Peyer's patch (tissue), 4 donors: ENCODE measurements at regions not wholly inside any gene's neighbourhood (a gene's known extent, or its start where the extent isn't known, plus 50 kb on each side); places are given as distances from the start of the nearest gene placed in this dataset.

Source experiments
- DNase-seq, 3 donors: peaks; one replicate each; pipeline ENCODE4 v3.0.0-alpha.2; 2017 to 2019
- H3K27ac ChIP-seq, 4 donors: fragments of 200-600 bp; sonication (generic); one replicate each; pipeline ENCODE4 v1.5.1; 2016 to 2019
- H3K27me3 ChIP-seq, 2 donors: fragments of 200-600 bp; sonication (generic); one replicate each; pipeline ENCODE4 v1.5.1; 2019
- H3K36me3 ChIP-seq, 3 donors: fragments of 200-600 bp; sonication (generic); one replicate each; pipeline ENCODE4 v1.5.1; 2016 to 2019
- H3K4me1 ChIP-seq, 4 donors: fragments of 200-600 bp; sonication (generic); one replicate each; pipeline ENCODE4 v1.5.1; 2016 to 2019
- H3K4me3 ChIP-seq, 4 donors: fragments of 200-600 bp; sonication (generic); 1 replicate in 3 of 4; 2 replicates in 1 of 4; pipeline ENCODE4 v1.5.1; 2016 to 2019; ENCODE audit warnings: mild to moderate bottlenecking in 1 of 4
- H3K9me3 ChIP-seq, 4 donors: fragments of 200-600 bp; sonication (generic); one replicate each; pipeline ENCODE4 v1.5.1; 2016 to 2019; ENCODE audit warnings: mild to moderate bottlenecking in 1 of 4
- CTCF ChIP-seq, 6 experiments: fragments of 450-650 bp in 4 of 6; fragments of 200-600 bp in 2 of 6; sonication (generic) in 1 of 6; IDR thresholded peaks; one replicate each; pipeline ENCODE4 v1.5.1; 2017 to 2019; ENCODE audit warnings: antibody characterized with exemption in 6 of 6, mild to moderate bottlenecking in 3 of 6, moderate library complexity in 1 of 6
- POLR2A ChIP-seq, 2 donors: fragments of 450-650 bp; IDR thresholded peaks; one replicate each; pipeline ENCODE4 v1.5.1; 2017; ENCODE audit warnings: antibody characterized with exemption in 2 of 2, mild to moderate bottlenecking in 2 of 2, moderate library complexity in 2 of 2

GRCh38 chr17:54745239-54745638, 155.4 kb upstream of the TOM1L1 start:
- Histone ChIP-seq H3K4me3 (no peak overlapping the region), H3K36me3 (no peaks in the 10 kb centered on the region)

GRCh38 chr17:54745862-54746261, 154.8 kb upstream of the TOM1L1 start:
- Histone ChIP-seq H3K4me1 (no peaks in the 10 kb centered on the region), H3K27me3 (no peaks in the 10 kb centered on the region), H3K27ac (no peak overlapping the region), H3K9me3 (peaks cover 0 to 14% (median 0%) of the 10 kb centered on the region in 4 donors), H3K4me3 (no peak overlapping the region), H3K36me3 (no peaks in the 10 kb centered on the region)
- no peak for TF ChIP-seq POLR2A (IDR thresholded peaks at IDR 0.05)
- no peak for TF ChIP-seq CTCF (IDR thresholded peaks at IDR 0.05)
- no peak for DNase-seq

More at GRCh38 chr17:54745239-54745638, 155.4 kb upstream of the TOM1L1 start:
- TF ChIP-seq CTCF (IDR thresholded peaks at IDR 0.05): no peak
- no peak for TF ChIP-seq POLR2A (IDR thresholded peaks at IDR 0.05)
- Histone ChIP-seq H3K9me3 (peaks cover 0 to 14% (median 0%) of the 10 kb centered on the region in 4 donors), H3K4me1 (no peaks in the 10 kb centered on the region), H3K27ac (no peak overlapping the region), H3K27me3 (no peaks in the 10 kb centered on the region)
- no peak for DNase-seq

GRCh38 chr17:54749157-54749556, 151.5 kb upstream of the TOM1L1 start:
- H3K4me1 ChIP-seq: no peaks in the 10 kb centered on the region
- peaks cover 0 to 14% (median 0%) of the 10 kb centered on the region in 4 donors for H3K9me3 ChIP-seq
- TF ChIP-seq CTCF (IDR thresholded peaks at IDR 0.05): no peak
- no peak for TF ChIP-seq POLR2A (IDR thresholded peaks at IDR 0.05)
- H3K27me3 ChIP-seq: no peaks in the 10 kb centered on the region
- DNase-seq: no peak
- H3K4me3 ChIP-seq: no peak overlapping the region
- H3K27ac ChIP-seq: no peak overlapping the region
- H3K36me3 ChIP-seq: no peaks in the 10 kb centered on the region

- DNase-seq: no peak
- H3K27me3 ChIP-seq: no peaks in the 10 kb centered on the region
Observed at GRCh38 chr17:54754560-54754959, 146.1 kb upstream of the TOM1L1 start.

GRCh38 chr17:54760836-54761235, 139.8 kb upstream of the TOM1L1 start:
- no peak for TF ChIP-seq CTCF (IDR thresholded peaks at IDR 0.05)
- TF ChIP-seq POLR2A (IDR thresholded peaks at IDR 0.05): no peak
- H3K4me1 ChIP-seq: no peaks in the 10 kb centered on the region
- no peak overlapping the region for H3K27ac ChIP-seq
- H3K9me3 ChIP-seq: no peaks in the 10 kb centered on the region
- no peak overlapping the region for H3K4me3 ChIP-seq
- DNase-seq: no peak
- no peaks in the 10 kb centered on the region for H3K27me3 ChIP-seq
- H3K36me3 ChIP-seq: no peaks in the 10 kb centered on the region

More at GRCh38 chr17:54754560-54754959, 146.1 kb upstream of the TOM1L1 start:
- TF ChIP-seq CTCF (IDR thresholded peaks at IDR 0.05) (peak in 1 of 6 experiments; percentile 4), POLR2A (IDR thresholded peaks at IDR 0.05) (no peak)
- no peaks in the 10 kb centered on the region for H3K36me3 ChIP-seq
- peaks cover 0 to under 1% (median 0%) of the 10 kb centered on the region in 4 donors for H3K9me3 ChIP-seq
- H3K4me1 ChIP-seq: no peaks in the 10 kb centered on the region
- no peak overlapping the region for H3K4me3 ChIP-seq
- H3K27ac ChIP-seq: no peak overlapping the region

GRCh38 chr17:54770836-54771235, 129.8 kb upstream of the TOM1L1 start:
- no peak for DNase-seq
- TF ChIP-seq CTCF (IDR thresholded peaks at IDR 0.05) (no peak), POLR2A (IDR thresholded peaks at IDR 0.05) (no peak)
- Histone ChIP-seq H3K4me3 (no peak overlapping the region), H3K36me3 (no peaks in the 10 kb centered on the region), H3K9me3 (no peaks in the 10 kb centered on the region), H3K27me3 (no peaks in the 10 kb centered on the region), H3K4me1 (no peaks in the 10 kb centered on the region), H3K27ac (no peak overlapping the region)
